ENCODE measurements at regions not wholly inside any gene's neighbourhood (a gene's known extent, or its start where the extent isn't known, plus 50 kb on each side); places are given as distances from the start of the nearest gene placed in this dataset.

GRCh38 chr22:49583886-49584505 is 243.7 kb downstream of the BRD1 start:
- 69 to 80% (median 72%) methylated on average over 26 of the region's 26 CpGs for WGBS, 3 donors
- intact Hi-C loops (cut with DNase I), result no loop called here
- no peak overlapping the region for H3K27ac ChIP-seq

GRCh38 chr22:49583341-49583740 is 244.3 kb downstream of the BRD1 start:
- no peak overlapping the region for H3K27ac ChIP-seq
- no peak for TF ChIP-seq CTCF (IDR thresholded peaks at IDR 0.05)

More at GRCh38 chr22:49583886-49584505, 243.7 kb downstream of the BRD1 start:
- no peaks in the 10 kb centered on the region for H3K4me1 ChIP-seq
- H3K27me3 ChIP-seq (ENCODE audit: insufficient read depth in 3 of 3, low read length in 2 of 3), result peaks cover 0 to 8% (median 2%) of the 10 kb centered on the region in 3 donors
- no peaks in the 10 kb centered on the region for H3K36me3 ChIP-seq (ENCODE audit: insufficient read depth in 1 of 2, low read depth in 1 of 2)
- no peak for DNase-seq
- no peak for TF ChIP-seq CTCF (IDR thresholded peaks at IDR 0.05)
- no peak overlapping the region for H3K4me3 ChIP-seq
- no peaks in the 10 kb centered on the region for H3K9me3 ChIP-seq
- ATAC-seq, result no peak

GRCh38 chr22:49582678-49583077 is 245.0 kb downstream of the BRD1 start:
- H3K4me3 ChIP-seq, result no peak overlapping the region
- TF ChIP-seq CTCF (IDR thresholded peaks at IDR 0.05), result no peak
- peaks cover 0 to 8% (median 2%) of the 10 kb centered on the region in 3 donors for H3K27me3 ChIP-seq (ENCODE audit: insufficient read depth in 3 of 3, low read length in 2 of 3)
- WGBS, 3 donors, result 86 to 93% (median 86%) methylated on average over 11 of the region's 11 CpGs
- H3K36me3 ChIP-seq (ENCODE audit: insufficient read depth in 1 of 2, low read depth in 1 of 2), result no peaks in the 10 kb centered on the region
- H3K4me1 ChIP-seq, result no peaks in the 10 kb centered on the region
- DNase-seq, result no peak
- intact Hi-C loops (cut with DNase I), result no loop called here
- no peaks in the 10 kb centered on the region for H3K9me3 ChIP-seq
- H3K27ac ChIP-seq, result no peak overlapping the region
- ATAC-seq, result no peak

More at GRCh38 chr22:49583341-49583740, 244.3 kb downstream of the BRD1 start:
- DNase-seq, result no peak
- H3K27me3 ChIP-seq (ENCODE audit: insufficient read depth in 3 of 3, low read length in 2 of 3), result peaks cover 0 to 8% (median 2%) of the 10 kb centered on the region in 3 donors
- no peaks in the 10 kb centered on the region for H3K4me1 ChIP-seq
- no peak for ATAC-seq
- intact Hi-C loops (cut with DNase I), result no loop called here
- WGBS, 3 donors, result 23 to 47% (median 32%) methylated on average over 11 of the region's 11 CpGs
- no peak overlapping the region for H3K4me3 ChIP-seq
- no peaks in the 10 kb centered on the region for H3K36me3 ChIP-seq (ENCODE audit: insufficient read depth in 1 of 2, low read depth in 1 of 2)
- no peaks in the 10 kb centered on the region for H3K9me3 ChIP-seq

- ATAC-seq, result no peak
- 53 to 66% (median 57%) methylated on average over 4 of the region's 4 CpGs for WGBS, 3 donors
- H3K27me3 ChIP-seq (ENCODE audit: insufficient read depth in 3 of 3, low read length in 2 of 3), result peaks cover 0 to 8% (median 2%) of the 10 kb centered on the region in 3 donors
- no peaks in the 10 kb centered on the region for H3K4me1 ChIP-seq
- DNase-seq, result no peak
- no peak overlapping the region for H3K4me3 ChIP-seq
- no peak for TF ChIP-seq CTCF (IDR thresholded peaks at IDR 0.05)
- no peaks in the 10 kb centered on the region for H3K9me3 ChIP-seq
- no peaks in the 10 kb centered on the region for H3K36me3 ChIP-seq (ENCODE audit: insufficient read depth in 1 of 2, low read depth in 1 of 2)
- H3K27ac ChIP-seq, result no peak overlapping the region
- intact Hi-C loops (cut with DNase I), result no loop called here
Observed at GRCh38 chr22:49582181-49582580, 245.5 kb downstream of the BRD1 start.

GRCh38 chr22:49580024-49580423 is 247.6 kb downstream of the BRD1 start:
- Histone ChIP-seq H3K4me1 (no peaks in the 10 kb centered on the region), H3K27me3 (ENCODE audit: insufficient read depth in 3 of 3, low read length in 2 of 3) (peaks cover 0 to 8% (median 2%) of the 10 kb centered on the region in 3 donors), H3K9me3 (no peaks in the 10 kb centered on the region), H3K27ac (no peak overlapping the region), H3K4me3 (no peak overlapping the region), H3K36me3 (ENCODE audit: insufficient read depth in 1 of 2, low read depth in 1 of 2) (no peaks in the 10 kb centered on the region)
- no peak for TF ChIP-seq CTCF (IDR thresholded peaks at IDR 0.05)
- WGBS, 3 donors, result 60 to 65% (median 64%) methylated on average over 3 of the region's 3 CpGs
- no peak for ATAC-seq
- intact Hi-C loops (cut with DNase I), result no loop called here
- no peak for DNase-seq

Measured in psoas muscle (tissue), 7 donors.